GM18507 (cell line): ENCODE measurements at regions not wholly inside any gene's neighbourhood (a gene's known extent, or its start where the extent isn't known, plus 50 kb on each side); places are given as distances from the start of the nearest gene placed in this dataset.

Experiments
- DNase-seq: peaks from one replicate; pipeline ENCODE4 v3.0.0; 2011; ENCODE audit warnings: low read depth; ENCODE audit not compliant: insufficient read length; ENCODE audit errors: extremely low spot score
- FAIRE-seq: peaks from 2 replicates; lab custom pipeline; 2011; peaks lifted over from hg19 to GRCh38; lab: Jason Lieb, UNC

- no peak for FAIRE-seq
- no peak for DNase-seq
These were observed 99.6 kb upstream of the NBEA start for GRCh38 chr13:34842466-34842865.

DNA sequence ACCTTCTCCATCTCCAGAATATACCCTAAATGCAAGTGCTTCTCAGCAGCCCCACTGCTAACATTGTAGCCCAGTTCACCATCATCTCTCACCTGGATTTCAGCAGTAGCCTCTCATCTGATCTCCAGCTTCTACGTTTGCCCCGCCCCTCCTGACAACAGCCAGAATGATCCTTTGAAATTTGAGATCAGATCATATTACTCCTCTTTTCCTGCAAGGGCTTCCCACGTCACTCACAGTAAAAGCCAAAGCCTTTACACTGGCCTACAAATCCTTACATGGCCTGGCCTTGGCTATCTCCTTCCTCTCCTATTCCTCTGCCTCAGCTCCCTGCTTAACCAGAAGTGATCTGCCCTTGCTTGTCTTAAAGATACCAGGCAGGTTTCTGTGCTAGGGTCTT lies 94.3 kb upstream of the NBEA start:
- DNase-seq (no peak), FAIRE-seq (no peak)

GRCh38 chr13:34849406-34849805 lies 92.7 kb upstream of the NBEA start:
- DNase-seq (no peak), FAIRE-seq (no peak)

DNA sequence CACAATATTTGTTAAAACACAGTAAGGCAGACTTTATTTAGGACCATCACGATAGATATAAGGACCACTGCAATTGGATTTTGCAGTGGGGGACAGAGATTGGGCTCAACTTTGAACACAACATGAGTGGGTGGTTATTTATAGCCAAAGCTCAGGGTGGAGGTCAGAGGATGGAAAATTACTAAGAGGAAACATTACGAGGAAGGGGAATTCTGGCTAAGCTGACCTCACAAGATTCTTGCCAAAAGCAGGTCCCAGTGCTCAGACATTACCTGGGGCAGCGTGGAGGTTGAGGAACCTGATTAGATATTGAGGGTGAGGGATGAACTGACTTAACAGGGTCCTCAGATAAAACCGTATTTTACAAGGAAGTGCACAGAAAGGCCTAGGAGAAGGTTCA lies 88.9 kb upstream of the NBEA start:
- FAIRE-seq (no peak), DNase-seq (no peak)

DNA sequence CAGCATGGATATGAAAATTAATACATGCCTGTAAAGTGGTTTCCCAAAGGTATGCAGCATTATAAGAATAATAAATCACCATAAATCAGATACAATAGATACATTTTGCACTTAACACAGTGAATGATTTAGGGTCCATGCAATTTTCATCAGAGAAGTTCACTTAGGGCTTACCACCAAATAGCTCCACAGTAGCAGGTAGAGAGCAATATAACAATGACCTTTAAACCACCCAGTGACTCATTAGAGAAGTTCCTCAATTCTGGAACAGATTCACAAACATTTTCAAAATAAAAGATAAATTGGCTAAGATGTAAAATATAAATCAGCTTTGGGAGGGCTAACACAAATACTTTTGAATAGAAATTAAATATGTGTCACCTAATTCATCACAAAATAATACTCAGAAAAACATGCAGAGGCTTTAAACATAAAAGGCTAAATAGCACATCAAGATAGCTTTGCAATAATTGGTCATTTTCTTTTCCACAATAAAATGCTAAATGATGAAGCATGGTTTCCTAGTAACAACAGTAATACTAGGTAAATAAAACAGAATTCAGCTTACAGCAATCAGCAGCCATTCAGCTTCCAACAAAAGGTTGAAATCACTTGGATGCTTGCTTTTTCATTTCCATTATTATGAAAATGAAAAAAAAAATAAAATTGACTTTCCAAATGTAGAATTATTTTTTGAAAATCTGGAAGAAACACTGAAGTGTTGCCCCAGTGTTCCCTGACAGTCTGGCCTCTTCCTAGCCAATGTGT lies 84.3 kb upstream of the NBEA start:
- no peak for DNase-seq
- no peak for FAIRE-seq

DNA sequence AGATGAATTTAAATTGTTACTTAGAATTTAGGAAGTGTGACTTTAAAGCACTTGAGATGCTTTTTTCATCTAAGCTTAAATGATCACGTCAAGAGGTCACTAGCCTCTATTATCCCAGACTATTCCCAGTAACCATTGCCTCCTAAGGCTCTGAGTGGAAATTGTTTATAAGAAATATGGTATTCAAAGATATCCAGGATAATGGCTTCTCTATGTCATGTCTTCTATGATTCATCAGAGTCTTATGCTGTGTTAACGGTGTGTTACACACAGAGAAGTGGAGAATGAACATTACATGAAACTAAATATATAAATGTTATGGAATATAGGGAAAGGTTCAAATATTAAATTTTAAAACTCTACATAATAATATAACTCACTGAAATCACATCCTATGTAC lies 79.8 kb upstream of the NBEA start:
- DNase-seq (no peak), FAIRE-seq (no peak)

GRCh38 chr13:34862716-34863115 lies 79.4 kb upstream of the NBEA start:
- DNase-seq (no peak), FAIRE-seq (no peak)

- DNase-seq (no peak), FAIRE-seq (no peak)
These were observed 78.5 kb upstream of the NBEA start for GRCh38 chr13:34863360-34864135.

GRCh38 chr13:34864671-34865070 lies 77.4 kb upstream of the NBEA start:
- DNase-seq, result no peak
- FAIRE-seq, result no peak

GRCh38 chr13:34867590-34867989 lies 74.5 kb upstream of the NBEA start:
- FAIRE-seq, result no peak
- no peak for DNase-seq

- no peak for DNase-seq
These were observed 73.3 kb upstream of the NBEA start for GRCh38 chr13:34868733-34869132.

DNA sequence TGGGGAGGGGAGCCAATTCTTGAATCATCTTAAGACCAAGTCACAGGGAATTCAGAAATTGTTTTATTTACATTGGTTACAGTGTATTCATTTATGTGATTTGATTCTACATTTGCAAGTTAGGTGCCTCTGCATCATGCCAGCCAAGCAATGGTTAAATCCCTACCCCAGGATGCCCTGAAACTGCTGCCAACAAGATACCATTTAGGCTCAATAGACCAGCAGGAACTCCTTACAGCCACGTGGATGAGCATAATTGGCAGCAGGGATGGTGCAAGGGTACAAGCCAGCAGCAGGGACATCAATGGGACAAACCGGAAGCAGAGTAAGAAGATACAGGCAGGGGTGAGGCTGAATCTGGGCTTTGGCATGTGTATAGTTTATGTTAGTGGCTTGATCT lies 72.4 kb upstream of the NBEA start:
- DNase-seq (no peak), FAIRE-seq (no peak)

More at GRCh38 chr13:34868733-34869132, 73.3 kb upstream of the NBEA start:
- no peak for FAIRE-seq

- FAIRE-seq, result no peak
- no peak for DNase-seq
These were observed 63.7 kb upstream of the NBEA start for GRCh38 chr13:34878329-34878728.

GRCh38 chr13:34879851-34880250 lies 62.2 kb upstream of the NBEA start:
- no peak for DNase-seq

GRCh38 chr13:34881494-34881893 lies 60.6 kb upstream of the NBEA start:
- no peak for FAIRE-seq
- no peak for DNase-seq

More at GRCh38 chr13:34879851-34880250, 62.2 kb upstream of the NBEA start:
- no peak for FAIRE-seq

DNA sequence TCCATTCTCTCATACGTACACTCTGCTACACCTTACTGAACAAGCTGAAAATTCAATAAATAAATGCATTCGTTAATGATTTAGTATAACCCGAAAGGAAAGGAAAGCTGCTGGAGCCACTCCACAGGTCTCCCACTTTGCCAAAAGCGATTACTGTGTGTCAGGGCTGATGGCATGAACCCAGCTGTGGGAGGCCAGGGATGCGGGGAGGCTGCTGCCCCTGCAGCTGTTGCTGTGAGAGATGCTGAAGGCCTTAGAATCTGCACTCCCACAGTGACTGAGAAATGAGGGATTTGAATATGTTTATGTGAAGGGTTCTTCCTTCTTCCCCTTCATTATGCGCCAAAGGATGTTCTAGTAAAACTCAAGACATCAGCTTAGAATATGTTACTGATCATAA lies 58.7 kb upstream of the NBEA start:
- FAIRE-seq (no peak), DNase-seq (no peak)

GRCh38 chr13:34884366-34884765 lies 57.7 kb upstream of the NBEA start:
- DNase-seq (no peak), FAIRE-seq (no peak)

GRCh38 chr13:34886121-34886875 lies 55.8 kb upstream of the NBEA start:
- FAIRE-seq (no peak), DNase-seq (no peak)

DNA sequence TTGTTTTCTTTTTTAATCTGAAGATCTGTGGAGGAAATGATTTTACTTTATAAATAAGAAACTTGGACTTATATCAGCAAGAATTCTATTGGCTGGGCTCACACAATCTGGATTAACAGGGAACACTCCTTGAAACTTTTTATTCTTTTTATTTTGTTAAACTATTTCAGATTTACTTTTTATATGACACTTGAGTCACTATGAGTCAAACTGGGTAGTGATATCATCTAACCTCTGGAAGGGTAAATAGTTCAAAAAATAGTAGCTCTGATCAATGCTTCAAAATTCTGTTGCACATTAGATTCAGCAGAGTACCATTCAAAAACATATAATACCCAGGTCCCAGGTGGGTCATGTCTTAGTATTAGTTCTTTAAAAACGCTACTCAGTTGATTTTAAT lies 55.1 kb upstream of the NBEA start:
- FAIRE-seq (no peak), DNase-seq (no peak)
